Epithelial cell of proximal tubule (primary cell): ENCODE measurements at regions not wholly inside any gene's neighbourhood (a gene's known extent, or its start where the extent isn't known, plus 50 kb on each side); places are given as distances from the start of the nearest gene placed in this dataset.

ENCODE experiments used
- DNase-seq: peaks from one replicate; pipeline ENCODE4 v3.0.0-alpha.2; 2011; ENCODE audit warnings: low read depth
- H3K4me3 ChIP-seq: 2 replicates; pipeline ENCODE4 v1.5.1; 2011; ENCODE audit warnings: low read depth, mild to moderate bottlenecking, low read length
- CTCF ChIP-seq: conservative IDR thresholded peaks from 2 replicates; pipeline ENCODE4 v1.5.1; 2012; ENCODE audit warnings: low read depth, mild to moderate bottlenecking, low read length

GRCh38 chr5:74433255-74433895 lies 207.2 kb downstream of the ENC1 start:
- no peak overlapping the region for H3K4me3 ChIP-seq
- no peak for TF ChIP-seq CTCF
- DNase-seq: no peak

GRCh38 chr5:74432721-74433120 lies 207.8 kb downstream of the ENC1 start:
- TF ChIP-seq CTCF: no peak
- DNase-seq: no peak
- H3K4me3 ChIP-seq: no peak overlapping the region

GRCh38 chr5:74432216-74432615 lies 208.3 kb downstream of the ENC1 start:
- no peak for DNase-seq
- H3K4me3 ChIP-seq: no peak overlapping the region
- no peak for TF ChIP-seq CTCF

DNA sequence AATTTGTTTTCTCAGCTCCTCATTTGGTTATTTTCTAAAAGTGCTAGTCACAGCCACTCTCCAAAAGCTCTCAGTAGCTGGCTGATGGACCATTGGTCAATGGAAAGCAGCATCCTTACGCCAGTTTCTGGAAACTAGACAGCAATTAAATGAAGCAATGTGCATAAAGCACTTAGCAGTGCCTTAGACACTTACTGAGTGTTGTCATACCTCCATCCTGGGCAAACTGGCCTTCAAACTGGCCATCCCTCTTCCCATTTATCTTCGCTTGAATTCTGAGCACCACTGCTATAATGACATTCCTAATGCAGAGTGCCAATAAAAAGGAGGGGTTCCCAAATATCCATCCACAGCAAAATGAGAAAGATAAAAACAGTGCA lies 209.2 kb downstream of the ENC1 start:
- TF ChIP-seq CTCF: no peak
- DNase-seq: no peak
- H3K4me3 ChIP-seq: no peak overlapping the region

- no peak for DNase-seq
These were observed 209.8 kb downstream of the ENC1 start for GRCh38 chr5:74430631-74431289.

DNA sequence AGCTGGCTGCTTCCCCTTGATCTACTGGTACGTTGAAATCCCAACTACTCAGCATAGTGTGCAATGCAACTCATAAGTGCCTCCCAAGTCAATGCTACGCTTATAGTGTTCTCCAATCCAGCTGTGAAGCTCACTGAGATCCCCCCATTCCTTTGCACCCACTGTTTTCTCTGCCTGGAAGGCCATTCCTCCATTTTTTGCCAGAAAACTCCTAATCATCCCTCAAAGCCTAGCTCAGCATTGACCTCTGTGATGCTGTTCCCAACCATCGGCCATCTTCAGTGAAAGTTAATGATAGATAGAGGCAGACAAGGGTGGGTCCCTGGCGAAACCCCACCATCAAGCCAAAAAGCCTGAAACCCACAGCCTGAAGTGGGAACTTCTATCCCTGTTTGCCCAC lies 211.0 kb downstream of the ENC1 start:
- TF ChIP-seq CTCF: no peak
- DNase-seq: no peak
- no peak overlapping the region for H3K4me3 ChIP-seq

More at GRCh38 chr5:74430631-74431289, 209.8 kb downstream of the ENC1 start:
- TF ChIP-seq CTCF: no peak
- H3K4me3 ChIP-seq: no peak overlapping the region

GRCh38 chr5:74428876-74429275 lies 211.7 kb downstream of the ENC1 start:
- DNase-seq: no peak
- H3K4me3 ChIP-seq: no peak overlapping the region
- no peak for TF ChIP-seq CTCF
